Stimulated activated CD4-positive, alpha-beta T cell treated with anti-CD3 and anti-CD28 coated beads, Interleukin-4, amount 100 ng/mL, for 24 hours (primary cell): ENCODE measurements at regions not wholly inside any gene's neighbourhood (a gene's known extent, or its start where the extent isn't known, plus 50 kb on each side); places are given as distances from the start of the nearest gene placed in this dataset.

ENCODE experiments used
- DNase-seq: peaks from one replicate; pipeline ENCODE4 v3.0.0-alpha.2; 2020

DNA sequence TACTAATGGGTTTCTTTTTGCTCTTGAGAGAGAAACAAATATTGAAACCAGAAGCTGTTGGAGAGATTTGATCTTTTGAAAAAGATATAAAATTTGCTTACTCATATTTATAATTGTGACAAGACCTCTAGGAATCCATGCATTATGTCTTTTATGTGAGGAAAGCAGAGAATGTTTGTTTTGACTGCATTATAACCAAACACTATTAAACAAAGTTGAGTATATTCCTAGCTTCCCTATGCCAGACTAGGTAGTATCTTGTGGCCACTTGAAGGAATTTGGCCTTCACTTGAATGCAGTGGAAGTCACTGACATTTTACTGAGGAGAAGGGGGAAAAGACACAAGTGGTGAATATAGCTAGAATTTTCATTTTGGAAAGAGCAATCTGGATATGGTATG is 521.8 kb upstream of the ZEB2 start:
- no peak for DNase-seq

DNA sequence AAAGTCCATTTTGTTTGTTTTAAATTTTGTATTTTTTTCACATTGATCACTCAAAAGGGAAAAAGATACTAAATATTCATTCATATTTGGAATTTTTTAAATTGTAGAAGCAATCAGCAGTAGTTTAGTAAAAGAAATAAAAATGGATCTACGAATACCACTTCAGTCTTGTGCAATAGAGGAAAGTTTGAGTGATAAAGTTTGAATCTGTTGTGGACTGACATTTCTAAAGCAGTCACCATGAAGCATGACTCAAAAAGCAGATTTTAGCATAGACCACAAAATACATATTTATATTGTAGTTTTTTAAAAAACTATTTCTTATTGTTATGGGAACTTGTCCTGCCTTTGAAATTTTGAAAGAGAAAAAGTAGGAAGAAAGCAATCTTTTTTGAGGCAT is 520.5 kb upstream of the ZEB2 start:
- no peak for DNase-seq

DNA sequence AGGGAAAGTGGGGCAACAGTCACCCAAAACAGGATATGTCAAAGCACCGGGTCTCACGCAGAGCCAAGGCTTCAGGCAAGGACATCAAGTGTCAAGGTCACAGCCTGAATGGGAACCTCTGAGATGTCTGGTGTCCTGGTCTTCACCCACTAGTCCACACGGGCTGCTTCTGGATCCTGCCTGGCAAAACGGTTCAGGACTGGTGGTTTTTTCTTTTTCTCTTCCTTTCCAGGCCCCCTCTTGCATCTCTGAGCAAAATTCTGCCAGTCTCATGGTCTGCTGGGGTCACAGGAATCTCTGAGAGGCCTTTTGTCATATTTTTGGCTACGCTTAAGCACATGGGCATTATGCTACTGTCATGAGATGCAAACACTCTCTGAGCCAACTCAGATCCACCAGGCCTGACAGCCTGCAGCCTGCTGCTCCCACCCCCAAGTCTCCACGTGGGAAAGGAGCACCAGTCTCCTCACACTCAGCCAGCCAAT is 518.2 kb upstream of the ZEB2 start:
- DNase-seq = no peak

DNA sequence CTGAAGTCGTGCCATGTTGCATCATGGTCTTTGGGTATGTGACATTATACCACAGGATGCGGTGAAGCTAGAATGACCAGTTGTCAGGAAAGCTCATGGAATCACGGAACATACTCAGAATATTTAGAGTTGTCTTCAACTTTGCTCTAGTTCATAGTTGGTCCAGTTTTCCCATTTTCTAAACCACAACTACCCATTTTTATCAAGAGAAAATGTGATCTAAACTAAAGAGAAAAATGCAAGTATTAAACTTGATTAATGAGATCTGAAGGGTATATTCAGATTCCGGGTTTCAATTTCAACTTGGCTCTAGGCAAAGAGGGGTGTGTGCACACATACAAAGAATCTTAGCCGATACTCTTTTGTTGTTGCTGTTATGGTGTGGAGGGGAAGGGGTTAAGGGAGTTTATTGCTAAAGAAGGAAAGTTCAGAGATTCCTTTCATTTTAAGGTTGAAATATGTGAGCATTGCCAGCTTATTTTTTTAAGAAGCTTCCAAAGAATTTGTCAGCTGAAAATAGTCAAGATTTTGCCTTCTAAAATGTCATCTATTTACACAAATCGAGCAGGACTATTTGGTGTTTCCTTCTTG is 516.6 kb upstream of the ZEB2 start:
- no peak for DNase-seq

DNA sequence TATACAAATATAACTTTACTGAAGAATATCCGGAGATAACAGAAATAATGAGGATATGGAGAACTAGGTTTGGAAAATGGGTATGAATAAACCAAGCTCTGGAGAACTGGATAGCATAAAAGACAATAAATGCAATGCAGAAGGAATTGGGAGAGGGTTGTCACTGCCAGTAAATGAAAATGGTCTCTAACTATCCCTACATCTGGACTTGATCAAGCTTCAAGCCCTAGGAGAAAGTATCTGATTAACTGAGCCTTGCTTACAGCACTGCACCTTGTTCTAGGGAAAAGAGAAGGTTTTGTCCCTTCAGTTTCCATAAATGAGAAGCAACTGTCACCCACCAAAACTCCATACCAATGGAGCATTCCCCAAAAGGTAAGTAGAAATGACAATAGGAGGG is 514.6 kb upstream of the ZEB2 start:
- no peak for DNase-seq

DNA sequence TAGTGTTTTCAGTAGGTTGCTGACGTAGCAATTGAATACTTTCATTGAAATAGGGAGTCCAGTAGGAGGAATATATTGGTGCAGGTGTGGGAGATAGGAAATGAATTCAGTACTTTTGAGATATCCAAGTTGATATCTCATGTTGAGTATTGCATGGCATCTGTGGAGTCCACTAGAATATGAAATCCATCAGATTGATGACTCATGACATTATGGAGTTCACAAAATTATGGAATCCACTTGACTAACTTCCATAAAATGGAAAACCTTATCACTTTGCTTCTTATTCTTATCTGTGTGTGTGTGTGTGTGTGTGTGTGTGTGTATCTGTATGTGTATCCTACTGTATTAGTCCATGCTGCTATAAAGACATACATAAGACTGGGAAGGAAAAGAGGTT is 513.5 kb upstream of the ZEB2 start:
- DNase-seq = no peak

DNA sequence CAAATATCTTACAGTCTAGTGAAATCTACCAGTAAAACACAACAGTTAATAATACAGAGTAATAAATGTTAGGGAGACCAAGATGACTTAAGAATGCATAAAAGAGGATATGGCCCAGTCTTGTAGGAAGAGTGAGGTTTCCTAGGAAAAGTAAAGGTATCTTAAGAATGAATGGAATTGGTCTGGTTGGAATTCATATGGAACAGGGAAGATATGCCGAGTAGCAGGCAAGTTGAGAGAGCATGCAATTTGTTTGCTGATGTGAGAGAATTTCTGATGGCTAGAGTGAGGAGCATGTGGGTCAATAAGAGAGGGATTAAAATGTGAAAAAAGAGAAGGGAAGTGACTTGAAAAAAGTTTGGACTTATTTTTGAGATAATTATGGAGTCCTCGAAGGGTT is 512.9 kb upstream of the ZEB2 start:
- DNase-seq = no peak

DNA sequence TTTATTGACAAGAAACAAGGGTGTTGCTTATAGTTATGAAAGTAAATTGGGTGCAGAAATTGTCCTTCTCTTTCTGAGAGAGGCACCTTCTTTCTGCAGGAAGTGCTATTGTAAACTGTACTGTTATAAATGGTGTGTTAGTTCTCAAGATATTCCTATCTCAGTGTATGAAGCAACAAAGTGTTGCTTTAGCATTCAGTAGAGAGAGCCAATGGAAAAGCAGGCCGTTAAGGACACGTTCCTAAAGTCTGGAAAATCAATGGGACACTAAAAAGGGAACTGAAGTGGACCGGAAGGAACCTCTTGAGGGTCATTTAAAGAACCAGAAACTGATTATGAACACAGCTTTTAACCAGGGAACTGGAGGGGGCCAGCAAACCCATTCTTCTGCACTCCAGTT is 510.0 kb upstream of the ZEB2 start:
- DNase-seq = no peak

DNA sequence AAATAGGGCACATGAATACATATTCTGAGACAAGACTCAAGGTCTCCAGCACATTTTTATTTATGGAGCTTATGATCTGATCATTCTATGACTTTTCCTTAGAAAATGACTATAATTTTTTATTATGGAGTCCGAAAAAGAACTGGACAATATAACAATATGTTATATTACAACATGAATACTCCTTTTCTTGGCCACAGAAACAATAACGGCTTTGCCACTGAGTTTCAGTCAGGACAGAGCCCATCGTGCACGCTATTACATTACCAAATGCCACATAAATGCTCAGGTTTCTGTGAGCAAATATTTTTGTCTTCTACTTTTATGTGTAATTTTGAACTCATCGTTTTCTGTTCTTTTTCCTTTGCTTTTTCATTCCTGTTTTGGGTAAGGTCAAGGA is 509.2 kb upstream of the ZEB2 start:
- DNase-seq = no peak

DNA sequence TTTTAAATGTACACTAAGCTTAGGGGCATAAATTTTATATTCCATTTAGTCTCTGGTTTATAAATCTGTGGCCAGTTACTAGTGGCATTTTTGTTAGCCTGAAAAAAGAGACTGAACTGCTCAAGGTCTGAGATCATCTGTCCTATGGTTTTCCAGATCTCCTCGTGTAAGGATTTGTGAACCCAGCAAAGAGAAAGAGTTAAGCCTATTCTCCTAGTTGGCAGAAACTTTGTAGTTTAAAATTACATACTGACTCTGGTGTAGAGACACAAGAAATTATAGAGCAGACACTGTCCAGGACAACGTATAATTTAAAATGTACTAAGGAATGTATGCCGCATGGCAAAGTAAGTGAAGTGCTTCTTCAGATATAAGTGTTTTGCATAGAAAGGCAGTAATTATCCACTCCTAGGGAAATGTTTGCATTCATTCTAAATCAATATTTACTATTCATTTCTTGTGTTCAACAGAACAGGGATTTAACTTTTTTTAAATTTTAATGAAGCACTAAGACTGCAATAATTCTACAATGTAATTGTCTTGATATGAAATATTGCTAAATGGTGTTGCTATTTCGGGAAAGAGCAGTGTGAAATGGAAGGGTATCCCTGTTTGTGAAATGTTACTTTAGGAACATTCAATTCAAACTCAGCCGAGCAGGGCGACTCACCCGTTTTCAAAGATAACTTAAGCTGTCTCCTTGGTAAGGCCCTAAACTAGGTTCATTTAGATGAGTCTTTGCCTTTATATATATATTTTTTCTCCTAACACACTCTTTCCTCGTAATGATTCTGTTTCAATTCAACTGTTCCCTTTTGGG is 508.4 kb upstream of the ZEB2 start:
- DNase-seq = no peak

DNA sequence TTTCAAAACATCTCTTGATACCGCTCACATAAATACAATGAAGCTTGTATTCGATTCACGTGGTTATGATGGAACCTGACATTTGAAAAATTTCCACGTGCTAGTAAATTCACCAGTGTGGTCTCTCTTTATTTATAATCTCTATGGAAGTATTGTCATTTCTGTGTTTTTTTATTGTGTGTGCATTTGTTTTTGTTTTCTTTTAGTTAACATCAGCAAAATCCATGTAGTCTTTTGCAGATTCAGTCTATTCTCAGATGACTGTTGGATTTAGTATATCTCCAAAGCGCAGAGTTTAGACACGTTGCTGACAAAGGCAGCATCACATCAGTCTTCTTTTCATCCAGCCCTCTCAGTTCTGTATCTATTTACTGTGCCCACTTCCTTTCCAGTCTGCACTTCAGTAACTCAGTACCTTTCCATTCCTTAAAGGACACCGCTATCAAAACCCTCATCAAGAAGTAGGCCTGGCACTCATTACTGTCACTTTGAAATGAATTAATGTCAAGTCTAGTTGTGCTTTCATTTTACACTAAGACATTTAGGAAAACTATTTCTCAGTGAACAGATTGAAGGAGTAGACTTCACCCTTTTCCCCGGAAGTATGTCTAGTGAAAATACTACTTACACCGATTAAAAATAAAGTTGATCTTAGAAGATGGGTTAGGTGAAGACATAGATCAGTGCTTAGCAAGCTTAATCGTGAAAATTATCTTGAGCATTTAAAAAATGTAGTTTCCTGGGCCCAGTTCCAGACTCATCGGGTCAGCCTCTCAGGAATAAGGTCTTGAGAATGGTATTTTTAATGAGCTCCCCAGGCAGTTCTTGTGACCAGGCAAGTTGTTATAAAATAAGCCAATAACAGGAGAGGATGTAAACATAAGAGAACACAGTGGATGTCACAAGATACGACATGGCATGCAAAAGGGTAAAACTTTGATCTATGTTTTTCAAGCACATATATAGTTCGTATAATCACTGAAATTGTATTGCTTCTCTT is 506.8 kb upstream of the ZEB2 start:
- DNase-seq = no peak

DNA sequence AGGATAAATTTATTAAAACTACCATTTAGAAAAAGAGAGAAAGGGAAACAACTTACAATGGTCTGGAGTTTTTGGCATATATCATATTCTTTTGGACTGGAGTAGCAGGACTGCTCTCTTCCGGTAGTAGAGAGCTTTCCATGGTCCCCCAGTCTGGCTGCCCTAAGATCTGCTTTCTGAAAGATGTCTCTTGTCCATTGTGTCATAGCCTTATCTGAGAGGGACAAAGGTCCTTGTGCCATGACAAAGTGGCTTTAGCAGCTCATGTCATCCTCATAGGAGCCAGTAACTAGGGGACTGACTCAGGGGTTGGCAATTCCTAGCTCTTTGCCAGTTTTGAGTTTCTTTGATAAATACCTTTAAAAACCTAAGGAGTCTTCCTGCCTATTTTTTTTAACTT is 505.5 kb upstream of the ZEB2 start:
- DNase-seq = no peak

DNA sequence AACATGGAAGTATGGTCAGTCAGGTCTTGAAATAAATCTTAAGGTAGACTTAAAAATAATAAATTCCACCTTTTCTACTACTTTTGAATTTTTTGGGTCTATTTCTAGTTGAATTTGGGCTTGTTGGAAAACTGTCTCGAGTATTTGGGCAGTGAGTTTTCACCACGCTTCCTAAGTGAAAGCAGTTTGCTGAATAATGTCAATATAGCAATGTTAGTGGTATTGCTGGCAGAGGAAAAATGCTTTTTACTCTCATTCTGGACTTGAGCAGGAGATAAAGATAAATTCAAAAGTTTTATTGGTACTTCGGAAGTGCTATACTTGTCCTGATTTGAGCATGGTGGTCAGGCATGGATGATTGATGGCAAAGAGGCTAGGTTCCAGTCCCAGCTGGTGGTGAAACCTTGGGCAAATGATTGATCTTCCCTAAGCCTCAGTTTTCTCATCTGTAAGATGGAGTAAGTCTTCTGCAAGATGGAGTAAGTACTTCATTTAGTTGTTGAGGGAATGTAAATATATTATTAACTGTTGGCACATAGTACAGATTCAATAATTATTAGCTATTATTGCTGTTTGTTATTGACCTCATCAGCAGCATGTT is 503.5 kb upstream of the ZEB2 start:
- no peak for DNase-seq

DNA sequence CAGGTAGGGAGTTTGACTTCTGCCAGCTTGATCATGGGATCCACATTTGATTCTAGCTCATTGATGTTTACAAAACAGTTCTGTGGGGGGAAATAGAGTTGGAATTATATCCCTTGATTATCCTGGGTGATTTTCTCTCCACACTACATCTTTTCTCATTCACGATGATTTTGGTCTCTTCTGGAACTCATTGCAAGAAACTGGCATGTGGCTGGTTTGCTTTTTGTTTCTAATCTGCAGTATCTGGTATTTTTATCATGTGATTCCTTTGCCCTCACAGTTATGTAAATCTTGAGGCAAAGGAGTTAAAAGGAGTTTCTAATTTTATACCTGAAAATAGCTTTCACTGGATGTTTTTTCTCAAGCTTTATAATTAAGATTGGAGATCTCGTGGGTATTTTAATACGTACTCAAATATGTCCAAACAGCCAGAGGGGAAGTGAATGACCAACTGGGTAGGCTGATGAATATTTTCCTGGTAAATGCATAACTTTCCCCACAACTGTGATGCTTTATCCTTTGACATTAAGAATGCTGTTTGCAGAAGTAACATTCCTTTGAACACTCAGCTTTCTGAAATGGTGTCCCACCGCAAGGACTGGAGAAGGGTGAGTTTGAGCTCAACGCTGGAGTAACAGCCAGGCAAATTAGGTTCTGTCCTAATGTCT is 502.9 kb upstream of the ZEB2 start:
- DNase-seq = no peak

DNA sequence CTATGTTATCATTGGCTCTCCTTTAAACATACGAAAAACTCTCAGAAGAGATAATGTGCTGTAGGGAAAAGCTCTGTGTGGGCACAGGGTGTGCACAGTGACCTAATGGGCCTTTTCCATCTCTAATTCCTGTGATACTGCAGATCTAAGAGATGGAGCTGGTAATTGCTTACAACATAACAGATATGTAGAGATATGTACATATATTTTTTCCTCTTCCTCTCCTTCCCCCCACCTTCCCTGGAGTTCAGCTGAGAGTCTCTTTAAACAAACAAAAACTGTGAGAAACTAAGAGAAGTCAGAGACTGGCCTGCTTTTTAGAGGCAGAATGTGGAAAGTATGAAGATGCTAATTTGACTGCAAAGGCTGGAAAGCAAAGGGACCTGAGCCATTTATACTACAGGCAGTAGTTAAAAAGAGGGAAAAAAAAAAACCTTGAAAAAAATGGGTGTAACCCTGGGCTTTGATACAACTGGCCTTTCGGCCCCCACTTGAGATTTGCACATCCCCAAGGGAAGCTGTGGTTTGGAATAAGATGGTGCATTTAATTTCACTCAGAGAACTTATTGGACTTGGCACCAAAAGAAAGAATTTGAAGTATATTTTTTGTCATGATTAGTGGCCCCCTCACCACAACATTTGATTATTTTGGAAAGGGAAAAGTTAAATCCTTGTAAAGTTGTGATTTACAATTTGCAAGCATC is 502.2 kb upstream of the ZEB2 start:
- DNase-seq = no peak

DNA sequence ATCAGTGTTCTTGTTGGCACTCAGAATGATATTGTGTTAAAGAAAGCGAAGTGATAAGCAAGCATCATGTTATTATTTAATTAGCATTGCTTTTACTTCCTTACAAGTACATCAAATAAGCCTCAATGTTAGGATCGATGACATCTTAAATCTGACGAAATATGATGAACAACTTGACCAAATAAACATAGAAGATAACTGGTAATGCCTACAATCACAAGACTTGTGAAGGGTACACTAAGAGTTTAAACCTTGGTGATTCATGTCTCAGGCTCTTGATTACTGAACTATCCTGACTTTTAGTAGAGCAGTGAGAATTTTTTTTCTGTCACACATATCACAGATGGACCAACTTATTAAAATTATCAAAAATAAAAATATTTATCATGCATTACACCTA is 500.8 kb upstream of the ZEB2 start:
- DNase-seq = no peak

DNA sequence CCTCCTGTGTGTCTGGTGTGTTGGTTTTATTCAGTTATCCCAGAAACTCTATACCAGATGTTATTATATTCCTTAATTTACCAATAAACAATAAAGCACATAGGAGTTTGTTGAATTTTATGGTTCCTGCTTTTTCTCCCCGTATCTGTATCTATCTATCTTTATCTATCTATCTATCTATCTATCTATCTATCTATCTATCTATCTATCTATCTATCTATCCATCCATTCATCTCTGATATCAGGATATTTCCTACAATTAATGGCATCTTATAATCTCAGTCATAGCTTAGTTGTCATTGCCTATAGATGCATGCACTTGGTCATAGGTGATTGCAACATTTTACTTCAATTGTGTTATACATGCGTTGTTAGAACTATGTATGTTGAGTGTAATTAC is 500.2 kb upstream of the ZEB2 start:
- no peak for DNase-seq

DNA sequence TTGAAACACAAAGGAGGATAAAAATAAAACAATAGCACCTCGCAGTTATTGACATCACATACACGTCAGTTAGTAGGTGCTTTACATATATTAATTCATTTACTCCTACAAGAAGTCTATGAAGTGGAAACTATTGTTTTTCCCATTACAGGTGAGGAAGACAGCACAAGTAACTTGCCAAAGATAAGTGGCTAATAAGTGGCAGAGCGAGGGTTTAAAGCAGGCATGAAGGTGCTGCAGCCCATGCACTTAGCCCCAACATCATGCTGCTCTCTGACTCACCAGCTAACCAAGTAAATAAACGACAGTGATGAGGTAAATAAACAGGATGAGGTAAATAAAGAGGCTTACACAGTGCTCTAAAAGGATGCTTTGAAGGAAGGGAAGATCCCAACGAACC is 498.6 kb upstream of the ZEB2 start:
- no peak for DNase-seq

DNA sequence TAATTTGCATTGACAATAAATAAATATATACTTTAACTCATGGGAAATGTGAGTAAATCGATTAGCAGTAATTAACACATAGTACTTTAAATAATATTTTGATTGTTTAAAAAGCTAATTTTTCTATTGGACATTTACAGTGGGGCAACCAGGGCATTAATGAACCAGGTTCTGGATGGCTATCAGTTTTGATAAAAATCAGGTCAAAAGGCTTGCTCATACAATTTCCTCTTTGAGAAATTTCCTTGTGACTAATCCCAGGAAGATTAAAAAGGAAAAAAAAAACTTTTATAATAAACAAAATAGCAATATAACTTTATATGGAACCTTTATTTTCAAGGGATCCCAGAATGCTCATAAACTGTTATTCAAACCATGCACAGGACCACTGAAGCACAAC is 497.2 kb upstream of the ZEB2 start:
- no peak for DNase-seq

DNA sequence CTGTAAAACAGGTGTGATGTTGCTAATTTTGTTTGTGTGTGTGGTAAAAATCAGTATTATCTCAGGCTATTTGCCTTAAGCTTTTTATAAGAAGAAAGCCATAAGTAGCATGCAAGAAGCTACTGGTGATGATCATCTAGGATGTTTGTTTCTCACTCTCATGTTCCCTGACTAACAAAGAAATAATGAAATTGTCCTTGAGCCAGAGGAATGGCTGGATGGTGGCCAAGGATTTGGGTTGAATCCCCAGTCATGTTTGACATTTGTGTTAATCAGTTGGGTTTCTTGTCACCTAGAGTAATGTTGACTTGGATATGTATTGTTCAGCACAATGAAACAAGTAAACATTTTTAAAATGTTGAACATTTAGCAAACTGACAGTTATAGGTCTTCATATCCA is 496.8 kb upstream of the ZEB2 start:
- no peak for DNase-seq

DNA sequence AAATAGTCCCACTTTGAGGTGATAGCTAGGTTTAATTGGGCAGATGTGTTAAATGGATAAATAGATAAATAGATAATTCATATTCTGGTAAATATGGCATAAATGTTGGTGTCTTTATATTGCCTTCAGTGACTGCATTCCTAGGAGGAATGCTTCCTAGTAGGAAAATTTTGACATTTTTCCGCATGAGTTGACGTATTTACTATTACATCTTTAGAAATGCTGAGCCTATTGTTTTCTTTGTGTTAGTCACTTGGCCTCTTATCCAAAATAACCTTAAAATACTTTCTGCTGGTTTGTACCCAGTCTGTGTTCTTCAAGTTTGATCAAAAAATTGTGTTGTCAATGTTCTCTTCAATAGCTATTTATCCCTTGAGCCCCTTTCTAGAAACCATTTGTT is 495.6 kb upstream of the ZEB2 start:
- no peak for DNase-seq

DNA sequence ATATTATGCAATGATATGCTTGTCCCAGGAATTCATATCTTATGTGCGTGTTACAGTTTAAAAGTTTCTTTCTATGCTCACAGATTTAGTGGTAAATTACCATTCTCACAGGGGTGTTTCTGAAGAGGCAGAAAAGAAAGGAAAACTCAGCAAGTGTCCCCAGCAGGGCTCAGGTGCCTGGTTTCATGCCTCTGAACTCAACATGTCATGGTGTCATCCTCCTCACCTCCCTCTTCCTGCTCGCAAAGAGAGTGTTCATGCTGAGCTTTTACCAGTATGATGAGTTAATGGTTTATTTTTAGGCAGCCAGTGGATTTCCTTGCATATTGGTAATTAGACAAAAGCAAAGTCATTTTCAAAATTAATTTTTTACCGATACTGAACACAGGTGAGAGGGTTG is 492.9 kb upstream of the ZEB2 start:
- no peak for DNase-seq
